SU-DHL-6 (cell line): ENCODE measurements at regions not wholly inside any gene's neighbourhood (a gene's known extent, or its start where the extent isn't known, plus 50 kb on each side); places are given as distances from the start of the nearest gene placed in this dataset.

ENCODE experiments used
- CTCF ChIP-seq: fragments of 200-600 bp; sonication (generic); IDR thresholded peaks from one replicate; pipeline ENCODE4 v1.5.1; 2017; ENCODE audit warnings: antibody characterized with exemption, mild to moderate bottlenecking, low read length, moderate library complexity; ENCODE audit not compliant: insufficient read depth, poor library complexity, severe bottlenecking
- EZH2phosphoT487 ChIP-seq: fragments of 200-600 bp; sonication (generic), shearing (Covaris generic); conservative IDR thresholded peaks from 2 replicates; pipeline ENCODE4 v1.6.1; 2018; ENCODE audit warnings: mild to moderate bottlenecking, antibody characterized with exemption, low read length, moderate library complexity, mixed read lengths

- TF ChIP-seq CTCF (no peak), EZH2phosphoT487 (no peak)
These were observed 859.4 kb upstream of the CHORDC1 start for GRCh38 chr11:91082255-91082654.
